Suppressor macrophage treated with lipopolysaccharide for 1 hour (primary cell): ENCODE measurements at regions not wholly inside any gene's neighbourhood (a gene's known extent, or its start where the extent isn't known, plus 50 kb on each side); places are given as distances from the start of the nearest gene placed in this dataset.

ENCODE experiments used
- DNase-seq, 3 donors: peaks; one replicate each; pipeline ENCODE4 v3.0.0-alpha.2; 2020 to 2022

DNA sequence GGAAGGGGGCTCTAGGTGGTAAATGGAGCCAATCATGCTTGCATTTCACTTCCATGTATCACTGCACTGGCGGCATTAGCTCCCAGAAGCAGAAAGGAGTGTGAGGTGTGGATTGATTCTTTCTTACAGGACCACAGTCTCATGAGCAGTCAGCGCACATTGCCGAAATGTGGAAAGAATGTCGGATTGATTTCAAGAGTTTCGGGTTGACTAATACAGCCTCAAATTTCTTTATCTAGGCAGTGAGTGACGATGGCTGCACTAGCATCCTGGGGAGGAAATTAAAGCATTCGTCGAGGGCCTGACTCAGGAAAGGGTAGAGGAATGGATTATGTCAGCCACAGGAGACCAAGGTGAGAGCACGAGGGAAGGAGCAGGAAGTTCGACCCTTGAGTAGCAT, 222.8 kb upstream of the CDYL start:
- no peak for DNase-seq

DNA sequence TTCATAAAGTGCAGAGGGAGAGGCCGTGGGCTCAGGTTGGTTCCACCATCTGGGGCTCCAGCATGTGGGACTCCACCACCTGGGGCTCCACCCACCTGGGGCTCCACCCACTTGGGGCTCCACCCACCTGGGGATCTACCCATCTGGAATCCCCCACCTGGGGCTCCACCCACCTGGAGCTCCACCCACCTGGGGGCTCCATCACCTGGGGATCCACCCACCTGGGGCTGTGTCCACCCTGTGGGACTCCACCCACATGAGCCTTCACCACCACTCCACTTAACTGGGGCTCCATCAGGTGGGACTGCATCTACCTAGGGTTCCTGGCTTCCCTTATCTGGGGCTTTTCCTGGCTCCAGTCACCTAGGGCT, 226.0 kb upstream of the CDYL start:
- DNase-seq = no peak

DNA sequence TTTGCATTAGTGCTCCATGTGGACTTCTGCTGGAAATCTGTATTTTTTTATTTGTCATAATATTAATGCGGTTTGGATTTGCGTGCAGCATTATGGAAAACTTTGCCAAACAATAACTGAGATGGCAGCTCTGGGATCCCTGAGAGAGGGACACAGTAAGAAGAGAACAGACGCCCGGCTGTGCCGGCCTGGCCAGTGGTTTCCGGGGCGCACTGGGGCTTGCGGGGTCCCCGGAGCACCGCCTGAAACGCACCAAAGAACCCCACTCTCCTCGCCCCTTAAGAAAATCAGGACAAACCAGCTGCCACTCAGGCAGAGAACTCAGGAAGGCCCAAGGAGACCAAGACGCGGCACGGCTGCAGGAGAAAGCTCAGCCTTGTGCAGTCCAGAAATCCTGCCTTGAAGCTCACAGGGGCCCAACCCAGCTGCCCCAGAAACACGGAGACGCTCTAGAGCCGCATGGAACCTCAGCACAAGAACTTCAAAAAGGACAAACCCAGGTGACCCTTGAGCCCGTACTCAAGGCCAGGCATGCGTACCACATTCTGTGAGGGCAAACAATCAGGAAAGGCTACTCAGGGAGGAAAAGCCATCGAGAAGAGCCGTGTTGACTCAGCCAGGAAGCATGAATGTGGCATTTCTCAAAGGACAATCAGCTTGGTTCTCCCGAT, 226.5 kb upstream of the CDYL start:
- no peak for DNase-seq

DNA sequence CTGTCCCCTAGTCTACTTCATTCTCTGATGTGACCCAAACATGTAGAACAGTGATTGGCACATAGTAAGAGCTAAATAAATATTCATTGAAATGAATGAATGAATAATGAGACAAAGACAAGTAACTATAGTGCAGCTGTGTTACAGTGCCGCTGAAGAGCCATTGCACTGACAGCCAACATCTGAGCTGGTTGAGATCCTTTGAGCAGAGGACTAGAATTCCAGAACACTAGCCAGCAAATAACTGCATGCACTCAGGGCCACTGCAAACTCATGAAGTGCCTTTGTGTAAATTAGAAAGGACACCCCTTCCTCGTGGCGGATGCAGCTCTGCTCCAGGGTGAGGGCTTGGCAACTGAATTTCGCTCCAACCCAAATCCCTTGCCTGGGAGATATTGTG, 230.3 kb upstream of the CDYL start:
- no peak for DNase-seq

DNA sequence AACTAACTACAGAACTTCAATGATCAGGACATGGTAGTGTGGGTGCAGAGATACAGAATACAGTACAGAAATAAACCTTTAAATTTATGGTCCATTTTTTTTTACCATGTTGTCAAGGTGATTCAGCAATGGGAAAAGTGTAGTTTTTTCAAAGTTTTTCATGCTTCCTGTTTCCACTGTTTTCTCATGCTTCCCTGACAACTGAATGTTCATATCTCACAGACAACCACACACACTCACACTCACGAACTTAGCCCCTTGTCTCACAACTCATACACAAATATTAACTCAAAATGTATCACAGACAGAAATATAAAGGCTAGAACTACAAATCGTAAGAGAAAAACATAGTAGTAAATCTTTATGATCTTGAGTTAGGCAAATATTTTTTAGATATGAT, 232.6 kb upstream of the CDYL start:
- DNase-seq = peak in 1 of 3 donors; percentile 10

DNA sequence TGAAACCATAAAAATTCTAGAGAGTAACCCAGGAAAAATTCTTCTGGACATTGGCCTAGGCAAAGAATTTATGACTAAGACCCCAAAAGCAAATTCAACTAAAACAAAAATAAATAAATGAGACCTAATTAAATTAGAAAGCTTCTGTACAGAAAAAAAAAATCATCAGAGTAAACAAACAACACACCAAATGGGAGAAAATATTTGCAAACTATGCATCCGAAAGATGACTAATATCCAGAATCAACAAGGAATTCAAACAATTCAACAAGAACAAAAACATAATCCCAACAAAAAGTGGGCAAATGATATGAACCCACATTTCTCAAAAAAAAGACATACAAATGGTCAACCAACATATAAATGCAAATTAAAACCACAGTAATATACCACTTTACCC, 242.6 kb upstream of the CDYL start:
- no peak for DNase-seq

DNA sequence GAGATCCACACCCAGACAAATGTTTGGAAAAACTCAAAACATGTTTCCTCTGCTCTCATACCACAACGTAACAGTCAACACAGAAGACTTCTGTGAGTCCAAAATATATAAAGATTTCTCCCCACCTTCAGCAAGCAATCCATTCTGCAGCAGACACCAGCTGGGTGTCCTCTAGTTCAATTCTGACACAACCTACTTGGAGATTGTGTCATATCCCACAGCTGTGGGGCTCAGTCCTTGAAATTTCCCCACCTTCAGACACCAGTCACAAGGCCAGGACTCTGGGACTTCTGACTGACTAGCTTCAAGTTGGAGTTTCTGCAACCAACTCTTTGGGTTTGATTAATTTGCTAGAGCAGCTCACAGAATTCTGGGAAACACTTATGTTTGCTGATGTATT, 244.8 kb upstream of the CDYL start:
- DNase-seq = peak; percentile 77 to 79 (median 77)

DNA sequence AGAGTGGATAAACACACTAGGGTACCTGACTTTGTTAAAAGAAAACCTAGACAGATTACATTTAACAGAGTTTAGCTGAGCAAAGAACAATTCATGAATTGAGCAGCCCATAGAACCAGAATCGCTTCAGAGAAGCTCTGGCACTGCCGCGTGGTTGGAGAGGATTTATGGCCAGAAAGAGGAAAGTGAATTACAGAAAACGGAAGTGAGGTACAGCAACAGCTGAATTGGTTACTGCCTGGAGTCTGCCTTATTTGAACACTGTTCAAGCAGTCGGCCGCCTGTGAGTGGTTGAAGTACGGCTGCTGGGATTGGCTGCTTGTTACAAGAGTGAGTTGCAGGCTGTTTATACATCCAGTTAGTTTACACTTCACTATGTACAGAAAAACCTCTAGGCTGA, 253.8 kb upstream of the CDYL start:
- peak; percentile 60 to 69 (median 60) for DNase-seq

DNA sequence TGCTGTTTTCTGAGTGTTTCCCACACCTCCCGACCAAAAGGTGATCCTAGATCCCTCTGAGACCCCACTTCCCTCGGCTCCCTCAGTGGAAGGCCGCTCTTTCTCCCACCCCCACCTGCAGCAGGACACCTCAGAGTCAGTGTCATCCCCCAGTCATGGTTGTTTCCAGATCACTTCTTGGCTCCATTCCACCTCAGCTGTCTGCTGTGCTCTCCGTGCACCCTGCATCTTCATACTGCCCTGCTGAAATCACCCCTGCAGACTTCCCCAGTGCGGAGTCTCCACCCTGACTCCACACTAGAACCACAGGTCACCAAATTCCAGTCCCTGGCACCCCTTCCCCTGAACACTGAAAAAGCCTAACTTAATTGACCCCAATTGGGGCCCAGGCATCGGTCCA, 255.1 kb upstream of the CDYL start:
- no peak for DNase-seq

DNA sequence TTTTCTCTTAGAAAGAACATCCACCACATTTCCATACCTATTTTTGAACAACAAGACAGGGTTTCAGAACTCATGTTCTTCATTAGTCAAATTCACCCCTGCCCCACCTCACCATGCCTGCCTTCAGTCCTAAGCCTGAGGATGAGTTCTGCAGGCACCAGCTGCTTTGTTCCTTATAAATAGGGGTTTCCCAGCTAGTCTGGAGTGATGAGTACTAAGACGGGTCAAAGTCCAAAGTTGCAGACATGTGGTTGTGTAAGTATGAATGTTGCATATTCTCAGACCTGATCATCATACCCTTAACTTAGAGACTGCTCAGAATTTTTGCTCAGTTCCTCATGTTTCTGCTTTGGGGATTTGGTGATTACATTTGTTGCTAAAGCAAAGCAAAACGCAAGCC, 257.7 kb upstream of the CDYL start:
- DNase-seq = peak; percentile 71 to 77 (median 76)

DNA sequence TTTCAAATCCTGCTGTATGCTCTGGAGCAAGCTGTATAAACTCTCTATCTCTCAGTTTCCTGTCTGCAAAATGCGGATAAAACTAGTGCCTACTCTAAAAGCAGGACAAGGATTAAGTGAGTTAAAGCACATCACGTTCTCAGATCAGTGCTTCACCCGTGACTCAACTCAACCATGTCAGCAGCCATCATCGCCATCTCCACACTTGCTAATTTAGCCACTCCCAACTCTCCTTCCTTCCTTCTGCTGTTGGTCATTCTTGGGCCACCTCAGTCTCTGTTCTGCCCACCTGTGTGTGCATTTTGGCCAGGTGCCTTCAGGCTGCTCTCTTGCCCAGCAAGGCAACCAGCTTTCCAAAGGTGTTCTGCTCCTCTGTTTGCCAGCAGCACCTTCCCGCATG, 260.0 kb upstream of the CDYL start:
- DNase-seq = no peak

DNA sequence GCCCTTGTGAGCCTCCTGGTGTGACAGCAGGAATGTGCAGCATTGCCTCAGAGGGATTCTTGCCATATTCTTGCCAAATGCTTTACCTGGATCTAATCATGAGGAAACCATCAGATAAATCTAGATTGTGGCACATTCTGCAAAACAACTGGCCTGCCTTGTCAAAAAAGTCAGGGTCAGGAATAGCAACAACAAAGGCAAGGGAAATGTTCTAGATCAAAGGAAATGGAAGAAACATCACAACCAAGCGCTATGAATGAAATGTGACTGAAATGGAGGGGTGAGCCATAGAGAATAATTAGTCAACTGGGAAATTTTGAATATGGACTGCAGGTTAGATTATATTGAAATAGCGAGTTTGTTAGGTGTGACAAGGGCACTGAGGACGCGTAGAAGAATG, 262.6 kb upstream of the CDYL start:
- DNase-seq = no peak

DNA sequence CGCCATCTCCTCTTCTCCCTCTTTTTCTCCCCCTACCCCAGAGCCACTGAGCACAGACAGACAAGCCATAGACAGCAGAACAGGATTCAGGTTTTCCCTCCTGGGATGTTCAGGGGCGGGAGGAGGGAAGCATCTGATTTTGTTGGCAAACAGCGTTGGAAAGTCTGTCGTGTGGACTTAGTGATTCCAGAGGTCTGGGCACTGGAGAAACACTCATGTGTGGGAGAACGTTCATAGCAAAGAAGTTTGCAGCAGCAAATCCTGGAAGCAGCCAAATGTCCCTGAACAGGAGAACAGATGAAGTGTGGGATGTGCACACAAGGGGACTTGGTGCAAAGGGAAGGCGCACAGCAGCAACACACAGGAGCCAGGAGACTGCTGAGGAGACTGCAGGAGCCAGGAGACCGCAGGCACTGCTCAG, 264.1 kb upstream of the CDYL start:
- DNase-seq = no peak

DNA sequence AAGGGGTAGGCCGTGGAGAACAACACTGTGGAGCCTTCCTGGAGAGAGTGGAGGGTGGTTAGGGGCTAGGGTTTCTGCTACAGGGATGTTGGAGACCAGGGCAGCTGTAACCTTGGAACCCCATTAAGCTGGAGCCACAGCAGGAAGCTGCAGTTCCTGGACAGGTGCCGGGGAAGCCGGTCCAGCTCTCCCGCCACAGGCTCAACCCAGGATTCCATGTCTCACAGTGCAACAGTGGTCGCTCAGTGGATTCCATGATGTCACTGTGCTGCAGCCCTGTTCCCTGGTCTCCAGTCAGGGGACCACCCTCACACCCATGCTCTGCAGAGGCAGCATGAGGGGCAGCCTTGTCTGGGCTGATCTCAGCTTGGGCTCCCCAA, 264.6 kb upstream of the CDYL start:
- no peak for DNase-seq

DNA sequence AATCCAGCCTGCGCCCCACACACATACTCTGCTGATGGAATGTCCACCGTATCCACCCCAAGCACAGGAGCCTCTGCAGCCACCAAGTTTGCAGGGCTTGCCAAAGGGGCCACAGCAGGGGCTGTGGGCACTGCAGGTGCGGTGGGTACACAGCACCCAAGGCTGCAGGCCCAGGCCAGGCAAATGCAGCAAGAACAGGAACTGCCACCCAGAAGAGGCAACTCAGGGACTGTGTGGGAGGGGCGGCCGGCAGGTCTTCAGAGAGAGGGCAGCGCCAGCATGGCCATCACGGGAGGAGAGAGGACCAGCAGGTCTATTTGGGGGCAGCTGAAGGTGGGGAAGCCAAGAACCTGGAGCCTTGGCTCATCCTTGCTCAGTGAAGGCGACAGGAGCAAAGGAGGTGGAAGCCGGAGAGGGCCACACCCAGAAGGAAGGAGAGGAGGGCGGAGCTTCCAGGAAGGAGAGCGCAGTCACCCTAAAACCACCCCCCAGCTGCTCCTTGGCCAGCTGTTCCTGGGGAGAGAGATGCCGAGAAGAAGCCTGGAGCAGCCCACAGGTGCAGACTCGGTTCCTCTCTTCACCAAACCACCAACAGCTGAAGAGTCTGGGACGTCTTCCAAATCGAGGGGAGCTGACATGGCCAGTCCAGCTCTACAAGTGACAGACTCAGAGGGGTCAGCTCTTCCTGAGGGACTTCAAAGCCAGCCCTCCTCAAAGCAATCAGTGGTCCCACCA, 265.1 kb upstream of the CDYL start:
- no peak for DNase-seq

DNA sequence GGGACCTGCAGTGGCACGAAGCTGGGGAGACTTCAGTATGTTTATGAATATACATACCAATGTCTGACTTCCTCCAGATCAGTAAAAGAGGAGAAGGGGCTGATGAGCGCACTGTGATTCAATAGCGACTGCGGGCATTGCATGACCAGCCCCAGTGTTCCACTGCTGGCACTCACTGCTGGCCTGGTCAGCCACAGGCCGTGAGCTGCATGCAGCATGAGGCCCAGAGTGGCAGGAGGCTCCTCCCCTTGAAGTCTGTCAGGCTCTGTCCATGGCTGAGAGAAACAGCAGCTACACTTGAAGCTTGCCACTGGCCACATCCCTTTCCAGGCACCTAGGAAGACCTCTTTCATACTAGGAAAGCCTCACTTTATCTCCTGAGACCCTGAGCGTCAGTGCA, 265.9 kb upstream of the CDYL start:
- DNase-seq = no peak

DNA sequence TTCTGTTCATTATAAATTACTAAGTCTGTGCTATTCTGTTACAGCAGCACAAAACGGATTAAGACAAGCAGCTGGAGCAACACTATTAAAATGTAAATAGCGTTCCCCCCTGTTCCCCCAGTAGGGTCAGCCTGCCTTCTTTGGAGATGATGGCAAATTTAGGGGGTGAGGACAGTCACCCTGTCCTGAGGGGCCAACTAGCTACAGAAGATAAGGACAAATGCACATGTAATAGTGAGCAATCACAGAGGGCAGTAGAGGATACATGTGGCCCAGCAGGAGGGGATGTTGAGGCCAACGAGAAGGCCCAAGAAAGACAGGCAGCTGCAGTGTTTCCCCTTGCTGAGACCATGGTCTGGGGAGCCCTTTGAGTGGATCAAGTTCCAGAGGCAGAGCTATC, 266.7 kb upstream of the CDYL start:
- DNase-seq = no peak

DNA sequence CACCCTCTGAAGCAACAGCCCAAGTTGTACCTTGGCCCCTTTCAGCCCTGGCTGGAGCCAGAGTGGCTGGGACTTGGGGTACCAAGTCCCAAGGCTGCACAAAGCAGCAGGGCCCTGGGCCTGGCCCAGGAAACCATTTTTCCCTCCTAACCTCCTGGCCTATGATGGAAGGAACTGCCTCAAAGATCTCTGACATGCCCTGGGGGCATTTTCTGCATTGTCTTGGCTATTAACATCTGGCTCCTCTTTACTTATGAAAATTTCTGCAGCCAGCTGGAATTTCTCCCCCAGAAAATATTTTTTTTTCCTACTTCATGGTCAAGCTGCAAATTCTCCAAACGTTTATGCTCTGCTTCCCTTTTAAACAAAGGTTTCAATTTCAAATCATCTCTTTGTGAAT, 269.4 kb upstream of the CDYL start:
- DNase-seq = no peak

DNA sequence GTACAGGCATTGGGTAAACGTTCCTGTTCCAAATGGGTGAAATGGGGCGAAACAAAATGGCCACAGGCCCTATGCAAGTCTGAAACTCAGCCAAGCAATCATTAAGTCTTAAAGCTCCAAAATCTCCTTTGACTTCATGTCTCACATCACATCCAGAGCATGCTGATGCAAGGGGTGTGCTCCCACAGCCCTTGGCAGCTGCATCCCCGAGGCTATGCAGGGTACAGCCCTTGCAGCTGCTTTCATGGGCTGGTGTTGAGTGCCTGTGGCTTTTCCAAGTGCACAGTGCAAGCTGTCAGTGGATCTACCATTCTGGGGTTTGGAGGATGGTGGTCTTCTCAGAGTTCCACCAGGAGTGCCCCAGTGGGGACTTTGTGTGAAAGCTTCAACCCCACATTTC, 270.0 kb upstream of the CDYL start:
- DNase-seq = no peak

DNA sequence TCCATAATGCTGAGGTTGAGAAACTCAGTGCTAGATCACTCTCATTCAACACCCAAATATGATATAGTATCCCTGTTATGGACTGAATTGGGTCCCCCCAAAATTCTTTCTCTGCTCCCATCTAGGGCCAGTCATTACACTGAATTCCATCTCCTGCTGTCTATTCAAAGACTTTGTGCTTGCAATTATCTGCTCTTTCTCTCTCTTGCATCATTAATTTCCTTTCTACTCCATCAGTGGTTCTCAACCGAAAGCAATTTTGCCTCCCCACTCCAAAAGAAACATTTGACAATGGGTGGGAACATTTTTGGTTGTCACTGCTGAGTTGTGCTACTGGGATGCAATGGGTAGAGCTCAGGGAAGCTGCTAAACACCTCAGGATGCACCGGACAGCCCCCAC, 271.5 kb upstream of the CDYL start:
- no peak for DNase-seq

DNA sequence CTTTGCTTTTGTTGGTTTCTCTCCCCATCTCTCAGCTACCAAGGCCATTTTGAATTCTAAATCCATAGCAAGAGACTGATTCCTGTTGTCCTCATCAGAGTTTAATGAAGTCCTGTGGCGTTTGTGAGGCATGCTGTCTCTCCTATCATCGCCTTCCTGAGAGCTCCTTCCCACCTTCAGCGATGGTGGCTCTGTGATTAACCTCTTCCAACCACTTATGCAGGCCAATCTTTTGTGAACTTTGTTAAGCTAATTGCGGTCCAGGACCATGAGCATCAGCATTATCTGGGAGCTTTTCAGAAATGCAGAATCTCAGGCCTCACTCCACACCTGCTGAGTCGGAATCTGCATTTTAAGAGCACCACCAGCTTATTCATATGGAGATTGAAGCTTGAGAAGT, 272.5 kb upstream of the CDYL start:
- DNase-seq = no peak

DNA sequence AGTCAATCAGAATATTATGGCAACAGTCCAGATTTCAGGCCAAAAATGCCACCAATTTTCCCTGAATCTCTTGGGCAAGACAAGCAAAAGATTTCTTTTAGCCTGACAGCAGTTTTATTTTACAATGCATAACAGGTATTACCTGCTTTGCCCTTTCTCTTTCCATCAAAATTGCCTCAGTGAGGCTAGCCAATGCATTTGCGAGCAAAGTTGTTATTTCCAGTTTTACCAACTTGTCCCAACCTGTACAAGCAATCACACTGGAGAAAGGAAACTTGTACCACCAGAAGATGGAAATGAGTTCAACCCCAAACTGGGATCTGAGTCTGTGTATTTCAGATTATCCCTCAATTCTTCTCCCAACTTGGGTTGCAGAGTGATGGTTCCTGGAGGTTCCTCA, 279.9 kb upstream of the CDYL start:
- no peak for DNase-seq

DNA sequence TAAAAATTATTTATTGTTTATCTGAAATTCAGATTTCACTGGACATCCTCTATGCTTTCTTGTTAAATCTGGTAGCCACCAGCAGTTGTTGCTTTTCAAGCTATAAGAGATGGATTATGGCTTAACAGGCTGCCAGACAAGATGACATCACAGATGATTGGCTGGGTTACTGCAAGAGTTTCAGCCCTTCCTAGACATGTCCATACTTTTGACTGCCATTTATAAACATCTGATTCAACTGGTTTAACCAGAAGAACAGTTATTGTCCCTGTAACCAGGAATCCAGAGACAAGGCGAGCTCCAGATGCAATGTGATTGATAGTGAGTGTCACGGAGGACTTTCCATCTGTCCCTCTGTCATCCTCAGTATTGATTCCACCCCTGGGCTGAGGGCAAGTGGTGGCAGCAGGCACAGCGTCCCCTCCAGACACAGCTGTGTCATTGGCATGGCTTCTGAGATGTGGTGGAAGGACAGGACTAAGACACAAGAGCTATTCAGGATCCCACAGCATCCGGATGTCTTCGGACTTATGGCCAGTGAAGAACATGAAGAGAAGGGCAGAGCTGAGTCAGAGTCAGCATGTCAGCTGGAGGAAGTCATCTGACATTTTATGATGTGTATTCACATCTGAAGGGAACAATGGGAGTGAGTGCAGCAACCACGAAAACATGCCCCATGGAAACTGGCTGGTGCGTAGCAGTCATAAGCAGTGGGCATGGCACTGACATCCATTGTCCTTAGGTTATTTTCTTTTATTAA, 284.5 kb upstream of the CDYL start:
- DNase-seq = peak in 2 of 3 donors; percentile 8 to 30

DNA sequence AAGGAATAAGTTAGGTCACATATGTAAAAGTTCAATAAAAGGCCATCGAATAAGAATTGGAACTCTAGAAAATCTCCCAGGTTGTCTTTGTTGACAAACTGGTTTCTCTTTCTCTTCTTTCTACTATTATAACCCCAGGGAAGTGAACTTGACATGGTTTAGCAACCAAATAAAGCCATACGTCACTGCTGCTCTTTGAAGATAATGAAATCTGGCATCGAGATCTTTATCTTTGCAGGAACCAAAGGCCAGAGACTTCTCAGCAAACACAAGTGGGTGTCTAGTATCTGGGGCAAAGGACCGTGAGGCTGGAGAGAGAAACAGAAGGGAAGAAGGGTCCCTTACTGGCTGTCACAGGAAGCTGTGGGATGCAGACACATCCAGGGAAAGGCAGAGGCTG, 286.7 kb upstream of the CDYL start:
- no peak for DNase-seq
